GM19455 (cell line): ENCODE measurements at regions not wholly inside any gene's neighbourhood (a gene's known extent, or its start where the extent isn't known, plus 50 kb on each side); places are given as distances from the start of the nearest gene placed in this dataset.

Experiments
- ATAC-seq: cut with Tn5 transposase; IDR thresholded peaks from one replicate; pipeline ENCODE4 v1.9.1; 2021; ENCODE audit not compliant: unreplicated experiment

DNA sequence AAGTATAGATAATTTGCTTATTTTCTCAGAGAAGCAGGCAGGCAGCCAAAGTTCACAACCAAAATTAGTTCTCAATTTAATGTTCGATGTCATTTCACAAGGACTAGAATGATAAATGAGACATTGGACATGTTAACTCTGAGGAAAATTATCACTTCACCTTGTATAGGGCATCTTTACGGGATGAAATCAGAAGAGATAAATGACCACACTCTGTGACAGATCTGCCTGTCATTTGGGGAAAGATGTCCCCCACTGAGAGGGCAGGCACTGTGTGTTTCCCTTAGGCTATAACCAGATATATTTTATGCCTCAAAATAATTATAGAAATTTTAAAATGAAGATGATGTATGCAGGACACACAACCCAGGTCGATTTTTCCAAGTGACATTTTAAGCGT is 642.9 kb downstream of the BRINP3 start:
- ATAC-seq: no peak

DNA sequence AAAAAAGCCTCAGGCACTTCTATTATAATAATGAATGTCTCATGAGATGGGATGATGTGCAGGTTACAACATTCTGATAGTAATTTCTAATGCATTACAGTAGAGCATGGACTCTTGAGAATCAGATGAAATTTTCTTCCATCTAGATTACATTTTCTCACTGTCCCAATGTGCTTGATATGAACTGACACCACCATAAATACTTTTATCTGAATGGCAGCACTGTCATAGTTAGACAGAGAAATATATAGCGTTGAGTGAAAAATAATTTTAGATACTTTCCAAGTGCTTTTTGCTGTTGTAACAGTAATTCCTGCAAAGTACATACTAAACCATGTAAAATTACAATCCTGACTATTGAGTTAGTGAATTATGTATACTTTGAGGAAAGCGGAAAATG is 630.1 kb downstream of the BRINP3 start:
- ATAC-seq: no peak

DNA sequence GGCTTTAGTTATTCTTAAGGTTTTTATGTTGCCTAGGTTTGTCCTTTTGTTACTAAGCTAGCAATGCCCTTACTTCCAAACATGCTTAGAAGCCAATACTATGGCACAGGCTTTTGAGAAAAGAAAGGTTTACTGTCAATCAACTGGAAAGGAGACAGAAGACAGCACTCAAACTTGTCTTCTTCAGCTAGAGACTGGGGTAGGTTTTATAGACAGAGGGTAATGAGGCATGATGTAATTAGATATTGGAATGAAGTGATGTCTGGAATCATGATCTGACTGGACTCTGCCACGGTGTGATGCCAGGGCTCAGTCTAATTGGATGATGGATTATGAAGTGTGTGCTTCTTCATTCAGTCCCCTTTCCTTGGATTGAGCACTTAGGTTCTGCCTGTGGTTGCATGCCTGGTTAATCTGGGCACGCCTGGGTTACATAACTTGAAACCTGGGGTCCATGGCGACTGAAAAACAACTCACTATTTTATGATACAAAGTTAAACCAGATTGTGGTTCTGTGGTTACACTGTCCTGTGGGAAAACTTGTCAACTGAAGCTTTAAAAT is 625.8 kb downstream of the BRINP3 start:
- ATAC-seq: no peak

DNA sequence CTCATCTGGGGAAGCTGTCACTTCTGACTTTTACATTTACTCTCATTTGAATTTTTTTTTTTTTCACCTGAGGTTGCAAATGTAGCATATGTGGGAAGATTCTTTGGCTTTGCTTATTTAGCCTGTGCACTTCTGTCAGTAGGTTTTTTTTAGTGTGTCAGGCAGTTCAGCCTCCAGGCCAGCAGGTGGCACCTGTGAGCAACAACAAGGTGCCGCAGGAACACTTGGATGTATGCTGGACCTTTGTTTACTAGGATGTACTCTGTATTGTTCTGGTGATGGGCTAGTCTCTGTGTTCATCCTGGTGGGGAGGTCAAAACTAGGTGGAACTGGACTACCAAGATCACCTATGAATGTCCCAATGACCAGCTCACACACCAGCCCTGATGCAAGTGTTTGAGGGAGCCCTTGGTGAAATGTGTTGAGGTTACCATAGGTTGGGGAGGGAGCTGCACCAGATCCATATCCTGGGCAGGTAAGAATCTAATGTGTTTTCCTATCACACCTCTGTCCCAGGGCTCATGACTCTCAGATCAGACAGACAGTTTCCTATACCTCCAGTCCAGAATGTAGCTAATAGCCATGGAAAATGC is 618.2 kb downstream of the BRINP3 start:
- peak; percentile 84 for ATAC-seq

DNA sequence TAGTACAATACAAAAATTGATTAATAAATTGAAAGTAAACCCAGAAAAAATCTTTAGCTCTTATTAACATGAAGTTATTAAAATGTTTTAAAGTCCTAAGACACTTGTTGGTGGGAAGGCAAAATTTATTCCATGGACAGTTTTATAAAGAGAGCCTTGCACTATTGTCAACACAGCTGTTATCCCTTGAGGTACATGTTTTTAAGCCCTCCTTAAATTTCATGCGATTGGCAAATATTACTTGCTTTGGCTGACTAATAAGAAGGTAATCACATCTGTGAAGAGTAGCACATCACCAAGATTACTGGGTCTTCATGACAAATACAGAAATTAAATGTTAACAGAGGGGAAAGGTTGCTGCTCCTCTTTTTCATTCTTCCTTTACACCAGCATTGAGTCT is 611.1 kb downstream of the BRINP3 start:
- no peak for ATAC-seq

DNA sequence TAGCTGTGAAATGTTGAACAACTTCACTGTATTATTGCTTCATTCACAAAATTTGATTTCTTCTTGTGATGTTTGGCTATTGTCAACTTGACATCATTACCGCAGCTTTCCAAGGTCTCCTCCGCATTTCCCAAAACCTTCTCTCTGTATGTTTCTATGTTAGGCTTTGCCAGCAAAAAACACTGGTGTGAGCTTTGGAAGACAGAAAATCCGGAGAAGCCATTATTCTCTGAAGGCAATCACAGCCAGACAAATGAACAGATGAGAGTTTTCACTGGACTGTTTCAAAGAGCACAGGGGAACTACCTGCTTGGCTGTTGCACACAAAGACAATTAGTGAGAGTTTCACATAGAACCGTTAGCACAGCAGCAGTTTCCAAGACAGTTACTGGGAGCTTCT is 609.6 kb downstream of the BRINP3 start:
- ATAC-seq: no peak

DNA sequence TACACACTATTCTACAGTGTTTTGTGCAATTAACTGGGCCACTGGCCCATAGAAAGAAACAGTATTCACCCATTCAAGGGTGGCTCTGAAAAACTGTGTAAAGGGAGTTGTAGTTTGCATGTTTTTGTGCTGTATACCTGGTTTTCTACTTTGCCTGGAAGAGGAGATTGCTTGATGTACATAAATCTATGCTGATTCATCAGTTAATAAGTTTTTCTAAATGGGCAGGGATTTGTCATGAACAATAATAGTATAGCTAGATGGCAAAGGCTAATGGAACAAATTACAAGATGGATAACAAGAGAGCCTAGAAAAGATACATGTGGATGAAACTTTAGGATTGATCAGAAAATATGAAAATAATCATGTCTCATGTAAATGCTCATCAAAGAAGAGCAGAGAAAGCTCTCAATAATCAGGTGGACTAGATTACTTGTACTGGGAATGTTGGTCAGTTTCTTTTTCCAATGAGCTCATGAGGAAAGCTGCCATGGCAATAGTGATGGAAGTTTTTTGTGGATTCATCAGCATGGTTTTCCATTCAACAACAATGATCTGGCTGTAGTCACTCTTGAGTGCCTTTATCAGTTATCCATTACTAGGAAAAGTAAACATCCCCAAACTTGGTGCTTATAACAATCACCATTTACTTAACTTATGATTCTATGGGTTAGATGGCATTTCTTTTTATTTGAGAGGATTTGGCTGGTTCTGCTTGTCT is 602.8 kb downstream of the BRINP3 start:
- ATAC-seq: no peak

DNA sequence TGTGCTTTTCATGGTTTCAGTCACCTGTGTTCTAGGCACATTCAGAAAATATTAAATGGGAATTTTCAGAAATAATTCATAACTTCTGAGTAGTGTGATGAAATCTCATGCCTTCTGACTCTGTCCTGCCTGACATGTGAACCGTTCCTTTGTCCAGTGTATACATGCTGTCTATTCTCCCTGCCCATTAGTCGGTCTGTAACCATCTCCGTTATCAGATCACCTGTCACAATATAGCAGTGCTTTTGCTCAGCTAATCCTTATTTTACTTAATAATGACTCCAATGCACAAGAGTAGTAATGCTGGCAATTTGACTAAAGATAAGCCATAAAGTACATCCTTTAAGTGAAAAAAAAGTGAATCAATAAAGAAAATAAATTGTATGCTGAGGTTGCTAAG is 597.5 kb downstream of the BRINP3 start:
- ATAC-seq: no peak

DNA sequence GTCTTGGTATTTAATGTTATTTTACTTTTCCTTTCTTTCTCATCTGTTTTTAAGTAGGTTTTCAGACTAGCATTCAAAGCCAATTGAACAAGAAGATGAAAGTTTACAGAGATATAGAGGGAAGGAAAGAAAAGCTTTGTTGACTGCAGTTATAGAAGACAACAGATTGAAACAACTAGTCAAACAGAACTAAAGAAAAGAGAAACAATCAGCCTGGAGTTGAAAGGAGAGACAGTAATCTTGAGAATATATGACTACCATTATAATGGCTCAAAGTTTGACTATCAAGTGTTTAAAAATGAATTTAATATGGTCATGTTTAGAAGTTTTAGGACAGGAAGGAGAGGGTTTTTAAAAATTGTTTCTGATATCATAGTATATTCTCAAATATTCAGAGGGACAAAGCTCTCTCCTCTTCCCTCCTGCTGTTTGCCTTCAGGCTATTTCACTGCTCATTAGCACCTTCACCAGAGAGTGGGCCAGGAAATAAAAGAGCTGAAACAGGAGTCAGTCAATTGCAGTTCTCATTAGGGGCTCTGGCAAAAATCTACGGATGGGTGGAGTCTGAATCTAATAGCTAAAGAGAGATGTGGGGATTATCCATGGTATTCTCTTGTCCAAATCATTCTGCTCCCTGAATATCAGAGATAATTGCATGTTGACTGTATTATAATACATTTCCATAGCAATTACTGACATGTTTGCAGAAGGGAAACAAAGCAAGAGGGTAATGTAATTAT is 577.8 kb downstream of the BRINP3 start:
- no peak for ATAC-seq

DNA sequence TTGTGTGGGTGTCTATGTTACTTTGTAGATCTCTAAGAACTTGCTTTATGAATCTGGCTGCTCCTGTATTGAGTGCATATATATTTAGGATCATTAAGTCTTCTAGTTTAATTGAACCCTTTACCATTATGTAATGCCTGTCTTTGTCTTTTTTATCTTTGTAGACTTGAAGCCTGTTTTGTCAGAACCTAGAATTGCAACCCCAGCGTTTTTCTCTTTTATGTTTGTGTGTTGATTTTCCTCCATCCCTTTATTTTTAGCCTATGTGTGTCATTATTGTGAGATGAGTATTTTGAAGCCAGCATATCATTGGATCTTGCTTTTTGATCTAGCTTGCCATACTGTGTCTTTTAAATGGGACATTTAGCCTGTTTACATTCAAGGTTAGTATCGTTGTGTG is 573.2 kb downstream of the BRINP3 start:
- no peak for ATAC-seq

DNA sequence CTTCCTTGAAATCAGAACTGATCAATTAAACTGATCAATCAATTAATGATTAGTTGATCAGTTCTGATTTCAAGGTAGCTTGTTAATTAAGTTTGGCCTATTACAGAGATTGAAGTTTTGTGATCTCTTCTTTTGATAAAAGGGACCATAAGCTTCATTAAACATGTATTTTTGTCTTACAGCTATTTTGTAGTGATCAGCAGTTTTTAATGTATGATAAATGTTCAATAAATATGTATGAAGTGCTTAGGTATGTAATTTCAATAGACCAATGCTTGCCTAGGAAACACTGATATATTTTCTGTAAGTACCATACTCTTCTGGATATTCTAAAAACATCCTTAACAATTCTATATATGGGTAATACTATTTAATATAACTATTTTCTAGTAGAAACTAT is 569.6 kb downstream of the BRINP3 start:
- no peak for ATAC-seq

DNA sequence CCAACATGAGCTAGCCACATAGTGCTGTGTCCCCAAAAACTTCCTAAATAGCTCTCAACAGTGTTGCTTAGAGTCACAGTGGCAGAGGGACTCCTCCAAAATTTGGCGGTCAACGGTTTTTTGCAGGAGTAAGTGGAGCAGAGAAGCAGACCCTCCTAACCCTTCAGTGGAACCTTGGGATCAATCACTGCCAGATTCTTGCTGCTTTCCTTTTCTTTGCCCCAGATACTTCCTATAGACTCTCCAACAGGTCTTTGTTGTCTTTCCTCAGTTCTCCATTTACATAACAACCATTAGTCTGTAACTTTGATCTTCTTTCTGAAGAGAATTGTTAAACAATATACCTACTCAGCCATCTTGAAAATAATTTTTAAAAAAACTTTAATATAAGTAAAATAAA is 556.1 kb downstream of the BRINP3 start:
- no peak for ATAC-seq

DNA sequence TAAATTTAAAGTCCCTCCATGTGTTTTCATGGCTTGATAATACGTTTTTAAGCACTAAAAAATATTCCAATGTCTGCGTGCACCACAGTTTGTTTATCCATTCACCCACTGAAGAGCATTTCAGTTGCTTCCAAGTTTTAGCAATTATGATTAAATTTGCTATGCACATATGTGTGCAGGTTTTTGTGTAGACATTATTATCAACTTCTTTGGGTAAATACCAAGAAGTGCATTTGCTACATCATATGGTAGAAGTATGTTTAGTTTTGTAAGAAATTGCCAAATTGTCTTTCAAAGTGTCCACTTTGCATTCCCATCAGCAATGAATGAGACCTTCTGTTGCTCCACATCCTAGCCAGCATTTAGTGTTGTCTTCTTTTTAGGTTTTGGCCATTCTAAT is 550.0 kb downstream of the BRINP3 start:
- ATAC-seq: no peak

DNA sequence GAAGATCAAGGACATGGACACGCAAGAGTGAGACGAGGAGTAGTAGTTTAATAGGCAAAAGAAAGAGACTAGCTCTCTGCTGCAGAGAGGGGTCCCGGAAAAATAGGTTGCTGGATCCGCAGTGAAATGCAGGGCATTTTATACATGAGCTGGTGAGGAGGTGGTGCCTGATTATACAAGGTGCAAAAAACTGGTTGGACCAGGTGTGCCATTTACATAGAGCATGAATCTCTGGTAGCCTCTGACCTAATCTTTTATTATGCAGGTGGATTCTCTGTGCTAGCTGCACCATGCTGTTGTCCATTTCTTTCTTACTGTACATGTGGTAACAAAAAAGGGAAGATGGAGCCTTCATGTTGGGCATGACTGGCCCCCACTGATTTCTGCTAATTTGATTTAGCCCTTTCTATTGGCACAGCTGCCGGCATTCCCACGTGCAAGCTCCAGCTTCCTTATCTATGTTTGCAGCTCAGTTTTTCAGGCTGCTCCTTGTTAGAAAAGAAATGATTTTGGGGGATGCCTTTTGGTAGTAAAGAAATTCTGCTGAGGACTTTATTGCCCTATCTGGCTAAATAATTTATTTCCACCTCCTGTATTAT is 548.1 kb downstream of the BRINP3 start:
- no peak for ATAC-seq

DNA sequence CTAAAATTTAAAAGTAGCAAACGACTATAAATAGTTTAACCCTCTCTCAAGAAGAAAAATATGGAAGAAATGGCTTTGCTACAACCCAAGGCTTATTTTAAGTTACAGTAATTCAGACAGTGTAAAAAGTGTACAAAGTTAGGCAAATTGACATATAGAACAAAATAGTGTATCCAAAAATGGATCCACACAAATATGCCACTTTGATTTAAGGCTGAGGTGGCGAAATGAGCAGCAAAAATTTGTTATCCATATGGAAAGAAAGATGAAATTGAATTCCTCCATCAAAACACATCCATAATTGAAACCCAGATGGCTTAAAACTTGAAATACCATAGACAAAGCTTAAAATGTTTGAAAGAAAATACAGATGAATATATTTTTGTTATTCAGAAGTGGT is 540.8 kb downstream of the BRINP3 start:
- no peak for ATAC-seq

DNA sequence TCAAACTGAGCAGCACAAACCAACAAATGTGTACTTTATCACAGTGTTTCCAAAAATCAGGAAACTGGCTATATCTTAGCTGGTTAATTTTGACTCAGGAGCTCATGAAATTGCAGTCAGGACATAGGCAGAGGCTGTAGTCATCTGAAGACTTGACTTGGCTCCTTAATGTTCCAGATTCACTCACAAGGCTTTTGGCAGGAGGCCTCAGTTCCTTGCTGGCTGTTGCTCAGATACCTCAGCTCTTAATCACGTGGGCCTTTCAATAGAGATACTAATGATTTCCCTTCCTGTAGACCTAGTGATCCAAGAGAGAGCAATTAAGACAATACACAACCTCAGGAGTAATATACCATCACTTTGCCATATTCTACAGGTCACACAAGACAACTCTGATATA is 537.7 kb downstream of the BRINP3 start:
- no peak for ATAC-seq

DNA sequence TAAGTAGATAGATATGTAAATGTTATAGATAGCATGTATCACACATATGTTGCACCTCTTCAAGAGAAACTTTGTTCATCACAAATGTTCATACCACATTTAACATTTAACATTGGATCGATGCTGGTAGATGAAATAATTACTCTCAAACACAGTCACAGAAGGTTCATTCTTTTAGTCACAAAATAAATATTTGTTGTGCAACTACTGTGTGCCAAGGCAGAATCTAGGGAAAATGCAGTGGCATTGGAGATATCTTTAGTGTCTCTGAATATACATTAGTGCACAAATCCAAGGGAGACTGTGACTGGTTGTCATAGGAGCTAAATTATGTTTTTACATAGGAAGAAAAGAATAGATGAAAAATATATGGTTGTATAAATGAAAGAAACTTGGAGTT is 535.7 kb downstream of the BRINP3 start:
- no peak for ATAC-seq

DNA sequence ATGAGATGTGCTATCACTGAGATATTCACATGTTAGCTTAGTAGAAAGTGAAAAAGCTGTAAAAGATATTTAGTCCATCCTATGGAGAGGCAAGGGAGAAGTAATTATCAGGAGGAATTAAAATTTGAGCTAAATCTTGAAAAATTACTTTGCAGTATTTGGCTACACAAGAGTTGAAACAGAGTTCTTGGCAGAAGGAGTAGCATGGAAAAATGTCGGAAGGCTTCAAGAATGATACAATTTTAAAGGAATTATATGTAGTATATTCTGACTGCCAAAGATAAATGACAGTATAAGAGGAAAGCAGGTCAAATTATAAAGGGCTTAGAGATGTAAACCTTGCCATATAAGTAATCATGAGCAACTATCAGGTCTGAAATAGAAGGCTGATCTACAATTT is 518.9 kb downstream of the BRINP3 start:
- ATAC-seq: no peak

DNA sequence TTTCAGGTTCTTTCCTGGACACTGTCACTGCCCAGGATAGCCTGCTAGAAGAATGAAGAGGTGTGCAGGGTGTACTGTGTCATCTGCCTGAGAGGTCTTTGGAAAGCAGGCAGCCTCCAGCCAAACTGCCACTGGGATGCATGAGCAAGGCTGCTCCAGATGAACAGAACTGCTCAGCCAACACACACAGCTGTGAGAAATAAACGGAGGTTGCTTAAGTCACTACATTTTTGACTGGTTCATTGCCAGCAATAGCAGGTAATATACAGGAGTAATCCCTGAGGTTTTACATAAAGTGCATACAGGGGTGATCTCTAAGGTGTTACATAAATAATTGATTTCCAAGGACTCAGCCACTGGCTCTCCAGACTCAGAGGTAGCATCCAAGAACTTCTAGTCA is 516.9 kb downstream of the BRINP3 start:
- ATAC-seq: no peak

DNA sequence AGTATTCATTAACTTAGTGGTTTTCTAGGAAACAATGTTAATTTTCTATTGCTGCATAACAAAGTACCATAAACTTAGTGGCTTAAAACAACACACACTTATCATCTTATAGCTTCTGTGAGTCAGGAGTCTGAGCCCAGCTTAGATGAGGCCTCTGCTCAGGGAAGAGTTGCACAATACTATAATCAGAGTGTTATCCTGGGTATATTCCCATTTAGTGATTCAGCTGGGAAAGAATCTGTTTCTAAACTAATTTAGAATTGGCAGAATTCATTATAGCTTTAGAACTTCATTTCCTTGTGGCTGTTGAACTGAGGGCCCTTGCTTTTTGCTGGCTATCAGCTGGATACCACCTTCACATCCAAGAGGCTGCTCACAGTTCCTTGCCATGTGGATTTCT is 515.5 kb downstream of the BRINP3 start:
- ATAC-seq: no peak

DNA sequence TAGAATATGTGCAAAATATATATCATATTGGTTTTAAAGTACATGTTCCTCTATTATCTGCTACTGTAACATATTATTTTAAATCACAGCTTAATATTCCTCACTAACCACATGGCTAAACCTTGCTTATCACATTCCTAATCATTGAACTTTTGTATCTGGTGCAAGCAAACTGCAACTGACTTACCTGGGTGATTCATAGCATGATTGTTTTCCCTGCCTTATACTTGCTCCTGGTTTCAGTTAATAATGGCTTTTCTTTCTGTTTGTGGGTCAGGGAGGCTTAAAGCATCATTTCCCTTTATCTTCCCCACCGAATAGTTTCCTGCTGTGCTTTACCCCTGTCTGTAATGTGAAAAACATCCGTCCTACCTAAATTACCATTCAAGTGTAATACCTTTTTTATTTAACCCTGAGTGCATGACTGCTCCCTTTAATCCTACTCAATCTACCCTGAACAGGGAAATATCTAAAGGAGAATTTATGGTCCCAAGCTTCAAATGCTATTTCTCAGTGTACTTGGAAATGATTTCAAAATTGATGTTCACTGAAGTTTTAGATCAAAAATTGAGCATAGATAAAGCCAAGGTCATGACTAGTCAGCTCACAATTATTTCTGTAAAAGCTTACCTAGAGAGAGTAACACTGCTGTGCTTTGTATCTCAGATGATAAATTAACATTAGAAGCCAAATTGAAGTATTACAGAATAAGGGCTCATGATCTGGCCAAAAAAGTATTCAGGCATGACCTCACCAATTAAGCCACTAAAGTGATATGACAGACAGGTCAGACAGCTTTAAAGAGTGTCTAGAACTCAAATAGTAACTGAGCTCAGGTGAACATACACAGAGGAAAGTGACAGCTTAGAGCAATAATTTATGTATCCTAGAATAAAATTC is 507.1 kb downstream of the BRINP3 start:
- no peak for ATAC-seq
